ENCODE measurements at regions not wholly inside any gene's neighbourhood (a gene's known extent, or its start where the extent isn't known, plus 50 kb on each side); places are given as distances from the start of the nearest gene placed in this dataset.
A peak's percentile ranks its signal among the peaks of the same experiment; 100 is the strongest.

GRCh38 chr2:180190851-180191250 lies 183.8 kb upstream of the CWC22 start:
- no peak for DNase-seq

- no peak for DNase-seq
Measured at GRCh38 chr2:180187611-180188010, 180.5 kb upstream of the CWC22 start.

GRCh38 chr2:180184506-180184905 lies 177.4 kb upstream of the CWC22 start:
- DNase-seq, result no peak

GRCh38 chr2:180180511-180180910 lies 173.4 kb upstream of the CWC22 start:
- DNase-seq, result no peak

GRCh38 chr2:180177534-180177933 lies 170.4 kb upstream of the CWC22 start:
- DNase-seq, result no peak

GRCh38 chr2:180175736-180176135 lies 168.6 kb upstream of the CWC22 start:
- no peak for DNase-seq

- DNase-seq, result no peak
Measured at GRCh38 chr2:180174580-180174979, 167.5 kb upstream of the CWC22 start.

GRCh38 chr2:180169474-180169873 lies 162.4 kb upstream of the CWC22 start:
- no peak for DNase-seq

GRCh38 chr2:180161415-180161814 lies 154.3 kb upstream of the CWC22 start:
- DNase-seq, result no peak

GRCh38 chr2:180159921-180160320 lies 152.8 kb upstream of the CWC22 start:
- no peak for DNase-seq

- DNase-seq, result no peak
Measured at GRCh38 chr2:180158961-180159360, 151.9 kb upstream of the CWC22 start.

GRCh38 chr2:180156651-180157050 lies 149.6 kb upstream of the CWC22 start:
- DNase-seq, result no peak

GRCh38 chr2:180150606-180151005 lies 143.5 kb upstream of the CWC22 start:
- no peak for DNase-seq

- DNase-seq, result no peak
Measured at GRCh38 chr2:180146541-180146940, 139.4 kb upstream of the CWC22 start.

GRCh38 chr2:180146114-180146513 lies 139.0 kb upstream of the CWC22 start:
- no peak for DNase-seq

- no peak for DNase-seq
Measured at GRCh38 chr2:180145163-180145562, 138.1 kb upstream of the CWC22 start.

- no peak for DNase-seq
Measured at GRCh38 chr2:180144338-180144813, 137.3 kb upstream of the CWC22 start.

- DNase-seq, result no peak
Measured at GRCh38 chr2:180143633-180144337, 136.7 kb upstream of the CWC22 start.

- DNase-seq, result no peak
Measured at GRCh38 chr2:180141600-180141999, 134.5 kb upstream of the CWC22 start.

- no peak for DNase-seq
Measured at GRCh38 chr2:180133736-180134135, 126.6 kb upstream of the CWC22 start.

GRCh38 chr2:180130403-180130802 lies 123.3 kb upstream of the CWC22 start:
- DNase-seq, result no peak

GRCh38 chr2:180128861-180129260 lies 121.8 kb upstream of the CWC22 start:
- no peak for DNase-seq

- DNase-seq, result peak; percentile 16 to 23
Measured at GRCh38 chr2:180125245-180125962, 118.3 kb upstream of the CWC22 start.

Data from stimulated activated CD4-positive, alpha-beta T cell treated with anti-CD3 and anti-CD28 coated beads, Interleukin-2, amount 100 ng/mL, for 48 hours (primary cell).